Keratinocyte (primary cell): ENCODE measurements at regions not wholly inside any gene's neighbourhood (a gene's known extent, or its start where the extent isn't known, plus 50 kb on each side); places are given as distances from the start of the nearest gene placed in this dataset.
A peak's percentile ranks its signal among the peaks of the same experiment; 100 is the strongest.

ENCODE experiments used
- DNase-seq: peaks from one replicate; pipeline ENCODE4 v3.0.0-alpha.2; 2011; ENCODE audit warnings: low read depth, missing footprints, low spot score
- FAIRE-seq: peaks from 2 replicates; lab custom pipeline; 2011; peaks lifted over from hg19 to GRCh38; lab: Jason Lieb, UNC
- H2AFZ ChIP-seq: 2 replicates; pipeline ENCODE4 v1.6.0; 2012; ENCODE audit warnings: low read length, control low read depth, inconsistent platforms; ENCODE audit not compliant: control insufficient read depth
- H3K27ac ChIP-seq: 2 replicates; pipeline ENCODE4 v1.5.1; 2011; ENCODE audit warnings: low read length; ENCODE audit not compliant: control insufficient read depth, insufficient read depth
- H3K27me3 ChIP-seq: 3 replicates; pipeline ENCODE4 v1.6.0; 2011; ENCODE audit warnings: low read length; ENCODE audit not compliant: control insufficient read depth, insufficient read depth; ENCODE audit errors: extremely low read depth
- H3K36me3 ChIP-seq, 2 experiments: 2 replicates in 1 of 2; 3 replicates in 1 of 2; pipeline ENCODE4 v1.5.1; 2011; ENCODE audit warnings: low read length in 2 of 2, mild to moderate bottlenecking in 1 of 2; ENCODE audit not compliant: control insufficient read depth in 2 of 2, insufficient read depth in 2 of 2; ENCODE audit errors: extremely low read depth in 1 of 2
- H3K4me1 ChIP-seq: 3 replicates; pipeline ENCODE4 v1.5.1; 2011; ENCODE audit warnings: low read length; ENCODE audit not compliant: control insufficient read depth, insufficient read depth; ENCODE audit errors: extremely low read depth
- H3K4me2 ChIP-seq: 3 replicates; pipeline ENCODE4 v1.6.0; 2011; ENCODE audit warnings: low read depth, low read length; ENCODE audit not compliant: control insufficient read depth, insufficient read depth; ENCODE audit errors: extremely low read depth
- H3K4me3 ChIP-seq, 3 experiments: fragments of 200-600 bp in 1 of 3; sonication (generic) in 1 of 3; 2 replicates in 2 of 3; 3 replicates in 1 of 3; pipeline ENCODE4 v1.5.1; 2011 to 2016; ENCODE audit warnings: low read length in 3 of 3, mild to moderate bottlenecking in 3 of 3, control low read depth in 2 of 3, inconsistent platforms in 1 of 3, low read depth in 1 of 3, mixed read lengths in 1 of 3, mixed run types in 1 of 3, moderate library complexity in 1 of 3; ENCODE audit not compliant: control insufficient read depth in 2 of 3, insufficient read depth in 2 of 3; ENCODE audit errors: extremely low read depth in 1 of 3
- H3K79me2 ChIP-seq: 2 replicates; pipeline ENCODE4 v1.6.0; 2012; ENCODE audit warnings: low read length; ENCODE audit not compliant: control insufficient read depth, insufficient read depth
- H3K9ac ChIP-seq: 3 replicates; pipeline ENCODE4 v1.6.0; 2011; ENCODE audit warnings: low read length; ENCODE audit not compliant: control insufficient read depth, insufficient read depth; ENCODE audit errors: extremely low read depth
- H3K9me1 ChIP-seq: 3 replicates; pipeline ENCODE4 v1.6.0; 2011; ENCODE audit warnings: low read length; ENCODE audit not compliant: control insufficient read depth, insufficient read depth; ENCODE audit errors: extremely low read depth
- H3K9me3 ChIP-seq: 2 replicates; pipeline ENCODE4 v1.5.1; 2012; ENCODE audit warnings: low read depth, low read length; ENCODE audit not compliant: control insufficient read depth
- H4K20me1 ChIP-seq: 3 replicates; pipeline ENCODE4 v1.6.0; 2011; ENCODE audit warnings: low read length; ENCODE audit not compliant: control insufficient read depth, insufficient read depth; ENCODE audit errors: extremely low read depth
- EZH2 ChIP-seq: IDR thresholded peaks from one replicate; pipeline ENCODE4 v1.6.1; 2012; ENCODE audit warnings: inconsistent platforms, mild to moderate bottlenecking, low read length, moderate library complexity
- dilution Hi-C: fragments of 300-500 bp; cut with MboI; formaldehyde crosslinking; loops from one replicate; pipeline ENCODE4 v1.7.0; 2020; ENCODE audit warnings: low sequenced_read_pairs; ENCODE audit not compliant: extremely low pct_ligation_motif_present
- TF ChIP-seq, protein P1 (sequence below), 3 experiments: IDR thresholded peaks in 1 of 3; conservative IDR thresholded peaks in 1 of 3; optimal IDR thresholded peaks in 1 of 3; 2 replicates in 2 of 3; 3 replicates in 1 of 3; pipeline versions ENCODE3 to v1.5.1; 2011; ENCODE audit warnings: low read length in 3 of 3, mild to moderate bottlenecking in 3 of 3, moderate library complexity in 2 of 3, control low read depth in 1 of 3, inconsistent platforms in 1 of 3; ENCODE audit not compliant: insufficient read depth in 2 of 3; ENCODE audit errors: extremely low read depth in 1 of 3

- H3K79me2 ChIP-seq, result no peaks in the 10 kb centered on the region
- no peak overlapping the region for H3K4me3 ChIP-seq
- TF ChIP-seq, protein P1, sequence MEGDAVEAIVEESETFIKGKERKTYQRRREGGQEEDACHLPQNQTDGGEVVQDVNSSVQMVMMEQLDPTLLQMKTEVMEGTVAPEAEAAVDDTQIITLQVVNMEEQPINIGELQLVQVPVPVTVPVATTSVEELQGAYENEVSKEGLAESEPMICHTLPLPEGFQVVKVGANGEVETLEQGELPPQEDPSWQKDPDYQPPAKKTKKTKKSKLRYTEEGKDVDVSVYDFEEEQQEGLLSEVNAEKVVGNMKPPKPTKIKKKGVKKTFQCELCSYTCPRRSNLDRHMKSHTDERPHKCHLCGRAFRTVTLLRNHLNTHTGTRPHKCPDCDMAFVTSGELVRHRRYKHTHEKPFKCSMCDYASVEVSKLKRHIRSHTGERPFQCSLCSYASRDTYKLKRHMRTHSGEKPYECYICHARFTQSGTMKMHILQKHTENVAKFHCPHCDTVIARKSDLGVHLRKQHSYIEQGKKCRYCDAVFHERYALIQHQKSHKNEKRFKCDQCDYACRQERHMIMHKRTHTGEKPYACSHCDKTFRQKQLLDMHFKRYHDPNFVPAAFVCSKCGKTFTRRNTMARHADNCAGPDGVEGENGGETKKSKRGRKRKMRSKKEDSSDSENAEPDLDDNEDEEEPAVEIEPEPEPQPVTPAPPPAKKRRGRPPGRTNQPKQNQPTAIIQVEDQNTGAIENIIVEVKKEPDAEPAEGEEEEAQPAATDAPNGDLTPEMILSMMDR (optimal IDR thresholded peaks at IDR 0.05 in 1 of 3, IDR thresholded peaks at IDR 0.05 in 1 of 3, conservative IDR thresholded peaks at IDR 0.05 in 1 of 3; ENCODE audit: extremely low read depth in 1 of 3, insufficient read depth in 2 of 3, low read length in 3 of 3), result no peak
- no peak for TF ChIP-seq EZH2
- no peaks in the 10 kb centered on the region for H3K9me1 ChIP-seq
- H4K20me1 ChIP-seq, result no peaks in the 10 kb centered on the region
- H2AFZ ChIP-seq, result no peak overlapping the region
- no peak for DNase-seq
- H3K4me2 ChIP-seq, result no peak overlapping the region
- no peaks in the 10 kb centered on the region for H3K27me3 ChIP-seq
- FAIRE-seq, result peak; percentile 93
- H3K9me3 ChIP-seq, result peaks cover 5% of the 10 kb centered on the region
- no peaks in the 10 kb centered on the region for H3K36me3 ChIP-seq
- dilution Hi-C loops, result no loop called here
- no peak overlapping the region for H3K27ac ChIP-seq
- H3K9ac ChIP-seq, result no peak overlapping the region
- peaks cover 12% of the 10 kb centered on the region for H3K4me1 ChIP-seq
These were observed 307.8 kb downstream of the NR2F1-AS1 start for GRCh38 chr5:93273176-93273575.

DNA sequence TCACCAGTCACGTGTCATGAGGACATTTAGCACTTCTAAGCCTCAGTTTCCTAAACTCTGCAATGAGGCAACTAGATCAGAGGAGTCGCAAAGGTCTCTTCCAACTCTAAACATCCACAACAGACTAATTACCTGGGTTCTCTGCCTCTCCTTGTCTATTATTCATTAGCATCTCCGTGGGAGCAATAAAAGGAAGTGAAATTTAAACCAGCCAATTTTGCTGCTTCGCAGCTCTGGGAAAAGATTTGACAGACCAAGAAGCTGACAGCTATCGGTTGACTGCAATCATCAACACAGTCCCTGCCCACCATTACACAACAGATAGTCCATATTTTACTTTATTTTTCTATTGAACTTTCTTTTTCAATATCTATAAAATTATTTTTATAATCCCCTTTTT is 308.9 kb downstream of the NR2F1-AS1 start:
- Histone ChIP-seq H3K79me2 (no peaks in the 10 kb centered on the region), H3K9ac (no peak overlapping the region), H3K36me3 (no peaks in the 10 kb centered on the region), H3K4me3 (no peak overlapping the region), H3K27ac (no peak overlapping the region), H3K9me1 (no peaks in the 10 kb centered on the region), H2AFZ (no peak overlapping the region), H3K4me1 (peaks cover 12% of the 10 kb centered on the region), H3K4me2 (no peak overlapping the region), H4K20me1 (no peaks in the 10 kb centered on the region), H3K9me3 (peaks cover 5% of the 10 kb centered on the region), H3K27me3 (no peaks in the 10 kb centered on the region)
- TF ChIP-seq EZH2, result no peak
- TF ChIP-seq, protein P1 (optimal IDR thresholded peaks at IDR 0.05 in 1 of 3, IDR thresholded peaks at IDR 0.05 in 1 of 3, conservative IDR thresholded peaks at IDR 0.05 in 1 of 3; ENCODE audit: extremely low read depth in 1 of 3, insufficient read depth in 2 of 3, low read length in 3 of 3), result no peak
- DNase-seq (no peak), FAIRE-seq (no peak)
- dilution Hi-C loops, result no loop called here
